Adrenal gland (tissue), 5 donors: ENCODE measurements at regions not wholly inside any gene's neighbourhood (a gene's known extent, or its start where the extent isn't known, plus 50 kb on each side); places are given as distances from the start of the nearest gene placed in this dataset.

ENCODE experiments used
- POLR2A ChIP-seq, 2 donors: fragments of 450-650 bp; IDR thresholded peaks; one replicate each; pipeline ENCODE4 v1.6.1; 2017; ENCODE audit warnings: antibody characterized with exemption in 2 of 2, mild to moderate bottlenecking in 2 of 2, moderate library complexity in 1 of 2
- TF ChIP-seq, protein P1 (sequence below), 6 experiments: fragments of 450-650 bp in 4 of 6; fragments of 200-600 bp in 2 of 6; sonication (generic) in 1 of 6; IDR thresholded peaks; 1 replicate in 5 of 6; 2 replicates in 1 of 6; pipeline versions ENCODE4 v1.5.1 to v1.8.0; 2016 to 2021; ENCODE audit warnings: antibody characterized with exemption in 6 of 6, mild to moderate bottlenecking in 2 of 6, moderate library complexity in 1 of 6
- donor health status: DM: no; HTN: no; CAD: no.

GRCh38 chr2:177118636-177119035 lies 94.0 kb upstream of the HNRNPA3 start:
- TF ChIP-seq, protein P1, sequence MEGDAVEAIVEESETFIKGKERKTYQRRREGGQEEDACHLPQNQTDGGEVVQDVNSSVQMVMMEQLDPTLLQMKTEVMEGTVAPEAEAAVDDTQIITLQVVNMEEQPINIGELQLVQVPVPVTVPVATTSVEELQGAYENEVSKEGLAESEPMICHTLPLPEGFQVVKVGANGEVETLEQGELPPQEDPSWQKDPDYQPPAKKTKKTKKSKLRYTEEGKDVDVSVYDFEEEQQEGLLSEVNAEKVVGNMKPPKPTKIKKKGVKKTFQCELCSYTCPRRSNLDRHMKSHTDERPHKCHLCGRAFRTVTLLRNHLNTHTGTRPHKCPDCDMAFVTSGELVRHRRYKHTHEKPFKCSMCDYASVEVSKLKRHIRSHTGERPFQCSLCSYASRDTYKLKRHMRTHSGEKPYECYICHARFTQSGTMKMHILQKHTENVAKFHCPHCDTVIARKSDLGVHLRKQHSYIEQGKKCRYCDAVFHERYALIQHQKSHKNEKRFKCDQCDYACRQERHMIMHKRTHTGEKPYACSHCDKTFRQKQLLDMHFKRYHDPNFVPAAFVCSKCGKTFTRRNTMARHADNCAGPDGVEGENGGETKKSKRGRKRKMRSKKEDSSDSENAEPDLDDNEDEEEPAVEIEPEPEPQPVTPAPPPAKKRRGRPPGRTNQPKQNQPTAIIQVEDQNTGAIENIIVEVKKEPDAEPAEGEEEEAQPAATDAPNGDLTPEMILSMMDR (IDR thresholded peaks at IDR 0.05): no peak
- no peak for TF ChIP-seq POLR2A (IDR thresholded peaks at IDR 0.05)
